Fibroblast of skin of back (primary cell): ENCODE measurements at regions not wholly inside any gene's neighbourhood (a gene's known extent, or its start where the extent isn't known, plus 50 kb on each side); places are given as distances from the start of the nearest gene placed in this dataset.
"Not testable (repeated sequence)": the region's sequence is repeated elsewhere in the genome, so short reads cannot be mapped to it uniquely, and the experiment has no call there.

ENCODE experiments used
- DNase-seq: peaks from one replicate; pipeline ENCODE4 v3.0.0-alpha.2; 2013

DNA sequence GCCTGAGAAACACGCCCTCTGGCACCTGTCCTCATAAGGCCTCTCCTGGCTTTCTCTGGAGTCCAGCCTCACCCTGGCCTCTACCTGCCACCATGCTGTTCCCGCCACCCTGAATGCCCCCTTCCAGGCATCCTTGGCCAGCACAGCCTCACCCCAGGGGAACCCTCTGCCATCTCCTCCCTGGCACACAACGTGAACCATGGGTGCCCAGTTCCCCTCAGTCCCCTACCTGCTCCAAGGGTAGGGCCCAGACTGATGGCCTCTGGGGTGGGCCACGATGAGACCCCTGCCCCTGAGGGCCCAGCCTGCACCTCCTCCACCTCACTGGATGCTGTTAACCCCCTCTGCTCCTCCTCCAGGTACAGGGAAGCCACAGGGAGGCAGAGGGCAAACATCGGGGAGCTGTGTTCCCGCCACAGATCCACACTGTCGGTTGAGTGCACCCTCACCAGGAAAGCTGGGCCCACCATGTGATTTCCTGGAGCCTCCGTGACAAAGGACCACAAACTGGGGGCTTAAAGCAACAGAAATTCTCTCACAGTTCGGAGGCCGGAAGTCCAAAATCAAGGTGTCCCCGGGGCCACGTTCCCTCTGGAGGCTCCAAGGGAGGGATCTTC is 169.6 kb downstream of the BRD1 start:
- DNase-seq = no peak

DNA sequence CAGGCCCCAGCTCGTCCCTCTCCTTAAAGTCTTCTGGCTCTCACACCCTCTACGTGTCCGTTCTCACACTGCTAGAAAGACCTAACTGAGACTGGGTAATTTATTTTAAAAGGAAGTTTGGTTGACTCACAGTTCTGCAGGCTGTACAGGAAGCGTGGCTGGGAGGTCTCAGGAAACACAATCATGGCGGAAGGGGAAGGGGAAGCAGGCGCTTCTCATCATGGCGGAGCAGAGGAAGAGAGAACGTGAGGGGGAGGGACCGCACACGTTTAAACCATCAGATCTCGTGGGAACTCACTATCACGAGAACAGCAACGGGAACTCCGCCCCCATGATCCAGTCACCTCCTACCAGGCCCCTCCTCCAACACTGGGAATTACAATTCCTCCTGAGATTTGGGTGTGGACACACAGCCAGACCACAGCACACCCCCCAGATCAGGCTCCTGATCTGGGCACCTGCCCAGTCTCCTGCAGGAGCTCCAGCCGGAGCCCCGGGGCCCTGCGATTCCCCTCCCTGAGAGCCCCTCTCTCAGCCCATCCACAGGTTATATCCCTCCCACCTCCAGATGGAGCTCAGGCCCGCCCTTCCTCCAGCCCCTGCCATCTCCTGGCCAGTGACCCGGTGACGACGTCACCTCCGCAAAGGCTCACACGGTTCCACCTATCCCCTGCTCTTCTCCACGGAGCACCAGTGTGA is 170.2 kb downstream of the BRD1 start:
- no peak for DNase-seq

DNA sequence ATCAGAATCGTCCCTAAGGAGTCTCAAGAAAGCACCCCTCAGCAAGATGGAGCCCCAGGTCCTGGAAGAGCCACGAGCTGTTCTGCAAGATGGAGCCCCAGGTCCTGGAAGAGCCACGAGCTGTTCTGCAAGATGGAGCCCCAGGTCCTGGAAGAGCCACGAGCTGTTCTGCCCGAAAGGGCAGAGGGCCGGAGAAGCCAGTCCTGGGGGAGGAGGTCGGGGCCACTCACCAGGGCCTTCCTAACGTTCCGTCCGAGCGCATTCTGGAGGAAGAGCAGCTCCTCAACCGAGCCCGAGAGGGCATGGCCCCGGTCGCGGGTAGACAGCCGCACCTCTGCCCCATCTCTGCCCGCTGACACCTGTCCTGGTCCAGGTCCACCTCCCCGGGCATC is 170.8 kb downstream of the BRD1 start:
- not testable (repeated sequence) for DNase-seq

DNA sequence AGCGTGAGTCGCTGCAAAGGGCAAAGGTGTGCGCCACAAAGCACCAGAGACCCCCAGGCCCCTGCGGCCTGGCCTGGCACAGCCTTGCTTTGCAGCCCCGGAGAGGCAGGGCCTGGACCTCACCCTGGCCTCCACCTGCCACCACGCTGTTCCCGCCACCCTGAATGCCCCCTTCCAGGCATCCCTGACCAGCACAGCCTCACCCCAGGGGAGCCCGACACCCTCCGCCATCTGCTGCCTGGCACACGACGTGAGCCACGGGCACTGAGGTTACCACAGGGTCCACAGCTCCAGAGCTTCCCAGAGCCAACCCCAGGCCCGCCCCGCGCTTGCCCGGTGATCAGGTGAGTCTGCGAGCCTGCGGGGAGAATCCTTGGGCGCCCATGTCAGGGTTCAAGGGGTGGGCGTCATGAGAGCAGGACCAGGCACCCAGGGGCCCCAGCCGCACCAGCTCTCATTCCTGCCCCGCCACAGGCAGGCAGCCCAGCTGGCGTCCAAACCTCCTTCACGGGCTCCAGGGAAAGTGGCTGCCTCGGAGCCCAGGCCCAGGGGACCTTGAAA is 171.3 kb downstream of the BRD1 start:
- DNase-seq = no peak

DNA sequence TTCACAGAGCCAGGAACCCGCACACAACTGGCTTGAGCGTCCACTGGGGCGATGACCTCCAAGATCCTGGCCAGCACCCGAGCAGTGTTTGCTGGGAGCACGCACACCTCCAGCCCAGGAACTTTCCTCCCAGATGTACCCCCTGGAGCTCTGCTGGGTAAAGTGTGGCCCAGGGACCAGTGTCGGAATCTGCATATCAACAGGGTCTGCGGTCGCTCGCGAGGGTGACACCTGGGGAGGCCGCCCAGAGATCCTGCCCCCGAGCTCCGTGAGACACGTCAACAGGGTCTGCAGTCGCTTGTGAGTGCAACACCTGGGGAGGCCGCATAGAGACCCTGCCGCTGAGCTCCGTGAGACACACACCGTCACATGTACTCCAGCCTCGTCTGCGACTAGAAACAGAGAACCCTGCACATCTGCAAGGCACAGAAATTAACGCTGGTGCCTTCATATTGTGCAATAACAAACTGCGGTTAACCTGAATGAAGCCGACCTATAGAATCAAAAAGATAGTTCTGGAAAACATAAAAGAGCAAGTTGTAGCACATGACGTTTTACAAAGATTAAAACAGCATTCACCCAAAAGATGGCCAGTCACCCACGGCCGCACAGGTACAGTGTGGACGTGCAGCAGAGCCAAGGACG is 172.4 kb downstream of the BRD1 start:
- DNase-seq = no peak

DNA sequence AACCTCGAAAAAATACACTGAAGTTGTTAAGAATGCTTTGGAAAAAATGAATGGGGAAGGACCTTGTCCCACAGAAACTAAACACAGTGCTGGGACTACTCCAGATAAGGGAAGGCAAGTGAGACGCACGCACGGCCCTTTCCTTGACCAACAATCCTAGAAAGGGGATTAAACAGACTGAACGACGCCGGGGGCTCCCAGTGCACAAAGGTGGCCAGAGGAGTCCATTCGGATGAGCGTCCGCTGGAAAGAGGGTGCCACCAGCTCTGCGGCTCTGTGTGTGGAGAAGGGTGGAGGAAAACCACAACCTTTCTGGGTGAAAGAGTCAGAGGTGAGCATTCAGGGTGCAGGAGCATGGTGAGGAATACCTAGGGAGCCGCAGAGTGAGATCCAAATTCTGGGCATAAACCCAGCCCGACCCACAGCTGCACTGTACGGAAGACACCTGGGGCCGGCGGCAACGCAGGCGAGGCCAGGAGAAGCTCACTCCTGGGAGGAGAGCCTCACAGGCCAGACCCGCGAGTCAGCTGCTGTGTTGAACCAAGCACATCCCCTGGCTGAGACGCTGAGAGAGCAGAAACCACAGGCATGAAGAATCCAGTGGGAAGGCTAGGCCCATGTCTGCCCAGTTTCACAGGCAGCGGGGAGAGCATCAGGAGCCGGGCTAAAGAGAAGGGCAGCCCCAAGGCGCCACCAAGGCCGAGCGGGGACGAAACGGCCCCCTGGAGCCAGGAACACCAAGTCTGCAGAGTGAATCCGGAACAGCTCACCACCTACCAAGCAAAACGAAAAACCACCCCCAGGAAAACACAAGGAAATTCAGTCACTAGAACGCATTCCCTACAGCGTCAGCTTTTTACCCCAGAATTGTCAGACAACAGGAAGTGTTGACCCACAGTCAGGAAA is 177.1 kb downstream of the BRD1 start:
- DNase-seq = peak; percentile 49

DNA sequence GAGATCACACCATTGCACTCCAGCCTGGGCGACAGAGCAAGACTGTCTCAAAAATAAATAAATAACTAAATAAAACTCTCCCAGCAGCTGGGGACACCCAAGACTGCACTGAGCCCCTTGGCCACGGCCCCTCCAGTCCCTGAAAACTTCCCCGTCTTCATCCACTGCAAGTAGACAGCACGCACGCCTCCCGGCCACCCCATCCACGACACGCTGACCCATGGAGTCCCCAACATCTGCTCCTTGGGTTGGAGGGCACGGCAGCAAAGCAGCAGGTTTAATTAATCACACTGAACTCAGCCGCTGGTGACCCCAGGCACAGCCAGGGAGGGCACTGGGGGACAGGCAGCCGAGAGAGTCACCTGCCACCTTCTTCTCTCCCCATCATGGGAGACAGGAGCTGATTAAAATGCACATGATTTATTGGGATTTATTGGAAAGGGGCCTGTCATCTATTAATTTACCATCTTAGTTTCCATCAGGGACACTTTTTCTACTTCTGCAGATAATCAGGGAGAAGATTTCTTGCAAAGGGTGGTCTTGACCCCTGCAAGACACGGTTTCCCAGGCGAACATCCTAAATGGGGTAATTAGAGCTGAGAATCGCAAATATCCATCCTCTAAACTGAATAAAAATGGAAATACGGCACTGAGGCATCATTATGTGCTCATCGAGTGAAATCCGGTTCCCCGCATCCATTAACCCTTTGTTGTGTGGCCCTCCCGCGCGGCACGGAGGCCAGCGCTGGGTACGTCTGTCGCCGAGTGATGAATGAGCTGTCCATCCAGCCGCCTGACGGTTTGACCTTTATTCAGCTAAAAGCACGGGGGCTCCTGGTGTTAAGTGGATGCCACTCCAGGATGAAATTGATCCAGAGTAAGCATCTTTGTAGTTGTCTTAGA is 178.3 kb downstream of the BRD1 start:
- DNase-seq = no peak

DNA sequence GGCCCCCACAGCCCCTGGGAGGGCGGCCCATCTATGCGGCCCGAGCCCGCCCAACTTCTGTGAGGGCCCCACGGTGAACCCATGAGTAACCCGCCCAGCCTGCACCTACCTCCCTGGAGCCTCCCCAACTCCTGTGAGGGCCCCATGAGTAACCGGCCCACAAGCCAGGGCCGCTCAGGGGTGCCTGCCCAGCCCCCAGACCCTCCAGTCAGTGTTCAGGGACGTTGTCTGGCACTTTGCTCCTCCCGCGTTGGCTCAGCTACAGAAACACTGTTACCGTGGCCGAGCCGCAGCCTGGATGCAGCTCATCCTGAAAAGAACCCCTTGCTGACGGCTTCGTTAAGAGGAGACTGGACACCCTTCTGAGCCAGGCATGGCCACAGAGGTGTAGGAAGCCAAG is 179.6 kb downstream of the BRD1 start:
- no peak for DNase-seq

DNA sequence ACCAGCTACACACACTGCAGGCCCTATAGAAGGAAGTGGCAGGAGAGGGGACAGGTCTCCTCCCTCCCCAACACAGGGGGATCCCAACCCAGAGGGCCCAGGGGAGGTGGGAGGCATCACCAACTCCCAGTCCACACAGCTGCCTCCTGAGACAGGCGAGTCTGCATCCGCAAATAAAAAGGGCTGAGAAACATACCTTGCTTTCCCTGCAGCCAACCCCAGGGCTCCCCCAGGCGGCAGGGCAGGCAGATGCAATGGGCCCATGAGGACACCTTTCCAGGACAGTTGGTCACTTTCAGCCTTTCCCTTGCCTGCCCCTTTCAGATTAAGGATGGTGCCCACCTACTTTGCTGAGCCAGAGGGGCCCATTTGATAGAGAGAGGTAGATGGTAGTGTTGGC is 180.0 kb downstream of the BRD1 start:
- no peak for DNase-seq

DNA sequence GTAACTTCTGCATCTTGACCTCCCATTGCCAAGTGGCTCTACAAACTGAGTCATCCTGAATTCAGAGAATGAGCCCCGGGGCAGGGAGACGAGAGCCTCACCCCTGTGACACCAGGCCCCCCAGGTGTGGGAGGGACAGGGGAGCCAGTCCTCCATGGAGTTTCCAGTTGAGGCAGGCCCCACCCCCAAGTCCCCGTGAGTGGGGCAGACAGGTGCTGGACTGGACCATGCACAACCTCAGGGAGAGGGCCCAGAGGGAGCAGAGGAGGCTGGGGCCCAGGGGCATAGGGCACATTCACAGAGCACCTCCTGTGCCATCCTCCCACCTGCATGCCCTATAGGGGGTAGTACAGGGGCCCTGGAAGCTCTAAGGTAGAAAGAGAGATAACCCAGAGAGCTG is 180.8 kb downstream of the BRD1 start:
- DNase-seq = no peak

DNA sequence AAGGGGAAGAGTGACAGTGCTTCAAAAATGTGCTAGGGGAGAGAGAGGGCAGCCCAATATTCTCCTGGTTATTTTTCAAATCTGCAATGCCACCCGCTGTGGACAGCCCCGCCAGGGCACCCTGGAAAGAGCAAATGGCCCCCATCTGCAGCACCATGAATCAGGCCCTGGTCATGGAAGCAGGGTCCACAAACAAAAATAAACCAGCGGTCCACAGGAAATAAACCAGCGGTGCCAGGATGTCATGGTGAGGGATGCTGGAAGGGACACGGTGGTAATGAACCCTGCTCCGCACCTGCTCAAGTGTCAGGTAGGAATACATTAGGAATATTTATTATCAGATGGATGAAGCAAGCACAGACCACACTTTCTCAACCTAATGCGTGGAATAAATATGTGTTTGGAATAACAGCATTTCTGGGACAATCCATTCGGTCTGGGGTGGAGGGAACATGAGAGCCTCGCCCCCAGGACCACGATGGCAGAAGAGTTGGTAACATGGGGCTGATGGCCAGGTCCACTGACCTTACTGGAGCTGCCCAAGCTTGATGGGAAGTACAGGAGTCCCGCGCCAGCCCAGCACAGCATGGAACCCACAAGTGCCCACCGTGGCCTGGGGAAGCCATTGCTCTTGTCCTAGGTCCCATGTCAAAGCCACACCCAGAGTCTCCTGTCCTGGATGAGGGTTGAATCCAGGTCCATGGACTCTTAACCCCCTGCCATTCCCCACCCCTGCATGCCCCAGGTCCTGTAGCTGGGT is 181.7 kb downstream of the BRD1 start:
- DNase-seq = no peak

DNA sequence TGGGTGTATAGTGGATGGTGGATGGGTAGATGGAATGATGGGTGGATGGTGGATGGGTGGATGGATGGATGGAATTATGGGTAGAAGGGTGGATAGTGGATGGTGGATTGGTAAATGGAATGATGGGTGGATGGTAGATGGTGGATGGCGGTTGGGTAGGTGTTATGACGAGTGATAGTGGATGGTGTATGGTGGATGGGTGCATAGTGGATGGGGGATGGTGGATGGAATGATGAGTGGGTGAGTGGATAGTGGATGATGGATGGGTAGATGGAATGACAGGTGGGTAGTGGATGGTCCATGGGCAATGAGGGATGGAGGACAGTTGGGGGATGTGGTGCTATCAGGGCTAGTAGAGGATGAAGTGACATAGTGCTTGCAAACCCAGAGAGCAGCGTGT is 182.4 kb downstream of the BRD1 start:
- no peak for DNase-seq

DNA sequence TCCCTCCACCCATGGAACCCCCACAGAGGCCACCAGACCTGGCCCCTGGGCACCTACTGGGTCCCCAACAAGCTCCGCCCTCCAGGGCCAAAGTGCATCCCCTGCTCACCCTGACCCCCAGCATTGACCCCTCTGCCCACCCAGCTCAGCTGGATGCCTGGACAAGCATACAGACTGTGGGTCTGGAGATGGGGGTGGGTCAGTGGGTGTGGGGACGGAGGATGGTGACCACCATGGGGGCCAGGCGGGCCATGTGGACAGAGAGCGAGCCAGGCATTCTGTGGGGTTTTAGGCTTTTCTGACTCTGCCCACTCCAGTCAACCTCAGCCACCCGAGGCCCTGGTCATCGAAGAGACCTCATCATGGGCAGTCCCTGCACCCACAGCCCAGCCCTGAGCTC is 183.7 kb downstream of the BRD1 start:
- DNase-seq = no peak

DNA sequence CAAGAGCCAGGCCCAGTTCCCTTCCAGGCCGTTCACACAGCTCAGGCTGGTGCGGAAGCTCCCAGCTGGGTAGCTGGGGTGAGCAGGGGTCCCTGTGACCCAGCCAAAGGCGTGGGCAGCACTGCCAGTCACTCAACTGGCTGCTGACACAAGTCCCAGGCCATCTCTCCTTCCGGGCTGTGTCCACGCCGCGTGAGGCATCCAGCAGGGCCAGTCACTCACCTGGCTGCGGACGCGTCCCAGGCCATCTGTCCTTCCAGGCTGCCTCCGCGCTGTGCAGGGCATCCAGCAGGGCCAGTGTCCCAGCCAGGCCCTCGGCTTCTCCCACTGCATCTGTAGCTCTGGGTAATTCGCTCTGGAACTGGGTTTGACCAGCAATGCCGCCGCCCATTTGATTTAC is 184.2 kb downstream of the BRD1 start:
- DNase-seq = no peak

DNA sequence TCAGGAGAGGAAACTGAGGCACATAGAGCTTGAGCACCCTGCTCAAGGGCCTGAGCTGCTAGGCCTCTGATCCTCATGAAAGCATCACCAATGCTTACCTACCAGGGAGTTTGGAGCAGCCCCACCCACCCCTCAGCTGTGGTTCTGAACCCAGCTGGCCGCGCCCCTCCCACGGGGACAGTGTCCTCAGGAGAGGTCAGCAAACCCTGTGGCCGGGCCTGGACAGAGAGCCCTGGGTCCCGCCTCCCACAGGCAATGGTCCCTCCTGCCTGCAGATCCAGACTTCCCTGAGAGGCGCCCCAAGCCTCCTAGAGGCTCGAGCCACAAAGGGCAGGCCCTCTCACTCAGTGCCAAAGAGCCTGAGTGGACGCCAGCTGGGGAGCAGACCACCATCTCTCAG is 184.9 kb downstream of the BRD1 start:
- DNase-seq = no peak

DNA sequence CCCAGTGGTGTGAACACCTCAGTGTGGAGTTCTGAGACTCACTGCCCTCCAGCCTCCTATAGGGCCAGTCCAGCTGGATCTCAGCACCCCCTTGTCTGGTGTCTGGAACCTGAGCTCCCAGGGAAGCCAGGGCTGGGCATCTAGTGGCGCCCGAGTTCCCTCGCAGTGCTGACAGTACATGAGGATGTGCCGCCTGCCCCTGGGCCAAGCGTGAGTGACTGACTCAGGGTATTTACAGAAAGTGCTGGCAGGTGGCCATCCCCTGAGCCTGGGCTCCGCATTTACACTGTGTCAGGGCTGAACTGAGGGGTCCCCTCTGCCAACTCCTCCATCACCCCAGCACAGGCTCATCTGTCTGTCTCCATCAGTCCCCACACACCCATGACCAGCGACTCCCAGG is 185.3 kb downstream of the BRD1 start:
- DNase-seq = no peak

DNA sequence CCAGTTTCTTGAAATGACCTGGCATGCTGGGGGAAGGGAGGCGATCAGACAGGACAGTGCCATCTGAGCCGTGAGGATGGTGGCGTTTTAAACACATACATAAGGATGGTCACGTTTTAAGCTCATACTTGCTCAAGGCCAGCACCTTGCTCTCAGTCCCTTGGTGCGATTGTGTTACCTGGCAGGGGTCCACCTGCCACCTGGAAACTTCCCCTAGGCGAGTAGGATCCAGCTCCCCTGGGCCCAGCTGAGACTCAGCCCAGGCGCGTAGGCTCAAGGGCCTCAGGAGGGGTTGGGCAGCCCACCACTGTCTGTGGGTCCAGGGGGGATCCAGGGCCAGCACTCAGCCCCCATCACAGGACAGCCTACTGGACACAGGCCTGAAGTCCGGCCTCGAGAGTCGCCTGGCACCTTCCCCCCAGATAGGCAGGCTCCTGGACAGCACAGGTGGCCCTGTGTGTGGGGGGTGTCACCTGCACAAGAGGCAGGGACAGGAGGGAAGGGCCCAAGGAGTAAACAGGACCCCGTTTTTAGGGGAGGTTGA is 185.8 kb downstream of the BRD1 start:
- DNase-seq = no peak

DNA sequence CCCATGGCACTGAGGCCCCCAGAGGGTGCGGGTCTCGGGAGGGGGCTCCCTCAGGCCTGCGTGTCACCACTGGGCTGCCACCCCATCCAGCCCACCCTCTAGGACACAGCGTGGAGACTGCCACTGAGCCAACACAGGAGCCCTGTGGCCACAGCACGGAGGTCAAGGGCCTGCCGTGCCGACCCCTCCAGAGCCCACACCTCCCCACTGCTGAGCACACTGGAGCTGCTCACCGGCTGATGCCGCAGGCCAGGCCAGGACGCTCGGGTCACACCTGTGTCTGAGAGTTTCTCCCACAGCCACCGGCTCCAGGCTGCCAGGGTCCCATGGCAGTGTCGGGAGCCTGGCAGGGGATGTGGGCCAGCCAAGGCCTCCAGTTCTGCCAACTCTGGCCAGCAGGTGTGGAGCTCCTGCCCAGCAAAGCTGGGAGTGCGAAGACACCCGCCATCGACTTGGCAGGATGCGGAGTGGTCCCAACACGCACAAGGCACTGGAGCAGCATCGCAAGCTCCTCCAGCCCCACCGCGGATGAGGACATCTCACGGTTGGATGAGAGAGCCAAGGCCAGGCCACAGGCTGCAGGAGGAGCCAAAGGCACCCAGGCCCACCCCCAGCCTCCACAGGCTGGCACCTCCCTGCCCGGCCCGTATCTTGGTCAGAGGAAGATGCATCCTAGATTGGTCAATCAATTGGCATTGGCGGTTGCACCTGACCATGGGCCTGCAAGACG is 187.1 kb downstream of the BRD1 start:
- no peak for DNase-seq

DNA sequence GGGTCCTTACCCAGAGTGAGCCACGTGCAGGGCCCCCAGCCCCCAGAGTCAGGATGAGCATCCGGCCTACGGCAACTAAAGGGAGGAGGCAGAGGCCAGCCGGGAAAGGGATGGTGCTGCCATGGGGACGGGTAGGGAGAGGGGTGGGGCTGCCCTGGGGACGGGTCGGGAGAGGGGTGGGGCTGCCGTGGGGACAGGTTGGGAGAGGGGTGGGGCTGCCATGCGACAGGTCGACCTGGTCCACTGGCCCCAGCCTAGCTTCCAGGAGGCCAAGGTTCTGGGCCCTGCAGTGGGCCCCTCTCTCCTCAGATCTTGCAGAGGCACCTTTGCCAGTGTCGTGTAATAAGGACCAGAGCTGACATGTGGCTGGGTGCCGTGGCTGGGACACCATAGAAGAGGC is 187.7 kb downstream of the BRD1 start:
- DNase-seq = no peak

DNA sequence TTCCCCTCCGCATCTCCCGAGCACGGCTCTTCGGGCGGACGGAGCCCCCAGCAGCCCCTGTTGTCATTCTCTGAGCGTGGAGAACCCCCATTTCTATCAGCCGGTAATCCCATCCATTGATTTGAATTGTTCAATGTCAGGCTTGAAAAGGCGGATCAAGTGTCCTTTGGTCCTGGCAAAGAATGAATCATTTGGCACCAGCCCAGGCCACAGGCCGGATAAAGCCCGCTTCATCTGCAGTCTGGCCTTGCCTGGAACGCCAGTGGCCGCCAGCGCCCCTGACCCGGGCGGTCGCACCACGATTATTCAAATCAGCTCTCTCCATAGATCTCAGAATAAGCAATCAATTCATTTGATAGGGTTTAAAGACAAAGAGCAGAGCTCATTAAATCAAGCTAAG is 188.9 kb downstream of the BRD1 start:
- DNase-seq = no peak
